NB4 (cell line): ENCODE measurements at regions not wholly inside any gene's neighbourhood (a gene's known extent, or its start where the extent isn't known, plus 50 kb on each side); places are given as distances from the start of the nearest gene placed in this dataset.

Source experiments
- CTCF ChIP-seq: IDR thresholded peaks from one replicate; pipeline ENCODE4 v1.5.1; 2012; ENCODE audit warnings: low read depth, low read length
- POLR2A ChIP-seq: IDR thresholded peaks from 2 replicates; pipeline ENCODE4 v1.6.1; 2011; ENCODE audit warnings: mild to moderate bottlenecking; ENCODE audit not compliant: insufficient read length; ENCODE audit errors: extremely low read depth

- TF ChIP-seq CTCF (no peak), POLR2A (no peak)
Observed at GRCh38 chr1:194176212-194176611, 989.8 kb upstream of the B3GALT2 start.
